MCF 10A (cell line): ENCODE measurements at regions not wholly inside any gene's neighbourhood (a gene's known extent, or its start where the extent isn't known, plus 50 kb on each side); places are given as distances from the start of the nearest gene placed in this dataset.

ENCODE experiments used
- BruUV-seq: library from RNA; stranded (reverse); fragments of 400-500 nt; replicated peaks from 2 replicates; lab custom pipeline; 2021; lab: Mats Ljungman, UMichigan
- CTCF ChIA-PET: fragments of 300-600 bp; sonication (Branson Sonifier 250); formaldehyde crosslinking; extraction: SDS; loops from one replicate; lab custom pipeline; 2021; ENCODE audit warnings: antibody characterized with exemption, inconsistent platforms; lab: Yijun Ruan, JAX
- POLR2A ChIA-PET: fragments of 300-600, 350-650 bp; sonication (Branson Sonifier 250); formaldehyde crosslinking; extraction: SDS; loops from one replicate; lab custom pipeline; 2020; ENCODE audit warnings: antibody characterized with exemption, inconsistent platforms; lab: Yijun Ruan, JAX
- DNase-seq: peaks from one replicate; pipeline ENCODE4 v3.0.0-alpha.2; 2018; ENCODE audit not compliant: unreplicated experiment
- H3K27ac Mint-ChIP-seq: one replicate; pipeline ENCODE4 v1.8.0; 2022; ENCODE audit warnings: mild to moderate bottlenecking, low read depth, mixed read lengths; ENCODE audit not compliant: unreplicated experiment
- H3K27me3 Mint-ChIP-seq: one replicate; pipeline ENCODE4 v1.8.0; 2022; ENCODE audit warnings: mixed read lengths; ENCODE audit not compliant: insufficient read depth, unreplicated experiment
- H3K36me3 Mint-ChIP-seq: one replicate; pipeline ENCODE4 v1.8.0; 2022; ENCODE audit warnings: mild to moderate bottlenecking, moderate library complexity, mixed read lengths; ENCODE audit not compliant: insufficient read depth, unreplicated experiment
- H3K4me1 Mint-ChIP-seq: one replicate; pipeline ENCODE4 v1.8.0; 2022; ENCODE audit warnings: mixed read lengths; ENCODE audit not compliant: insufficient read depth, unreplicated experiment
- H3K4me3 Mint-ChIP-seq: one replicate; pipeline ENCODE4 v1.8.0; 2022; ENCODE audit warnings: mild to moderate bottlenecking, moderate library complexity, mixed read lengths; ENCODE audit not compliant: unreplicated experiment
- H3K9me3 Mint-ChIP-seq: one replicate; pipeline ENCODE4 v1.8.0; 2022; ENCODE audit warnings: mixed read lengths; ENCODE audit not compliant: unreplicated experiment
- CTCF ChIP-seq: fragments of 200-600 bp; IDR thresholded peaks from one replicate; pipeline ENCODE4 v1.8.0; 2022; ENCODE audit warnings: antibody characterized with exemption, mild to moderate bottlenecking; ENCODE audit not compliant: unreplicated experiment
- intact Hi-C: fragments of 100-400 bp; cut with micrococcal nuclease; formaldehyde crosslinking; loops from 2 replicates; pipeline ENCODE4 v1.14.1; 2022

GRCh38 chr2:23213196-23213595 is 171.8 kb upstream of the KLHL29 start:
- BruUV-seq = no TSS peak
- intact Hi-C loops = no loop called here
- POLR2A ChIA-PET = no interaction called here
- H3K9me3 Mint-ChIP-seq = no peaks in the 10 kb centered on the region
- peaks cover 81% of the 10 kb centered on the region for H3K27me3 Mint-ChIP-seq
- no peak overlapping the region for H3K27ac Mint-ChIP-seq
- CTCF ChIA-PET = interaction anchor here (0.6 kb wide), 1 partner anchor 597 kb away, joined by 3 read pairs; no protein-coding TSS in a partner anchor
- TF ChIP-seq CTCF = no peak
- no peak for DNase-seq
- no peaks in the 10 kb centered on the region for H3K4me1 Mint-ChIP-seq
- H3K4me3 Mint-ChIP-seq = no peak overlapping the region
- H3K36me3 Mint-ChIP-seq = no peaks in the 10 kb centered on the region

- H3K4me1 Mint-ChIP-seq = no peaks in the 10 kb centered on the region
- ChIA-PET POLR2A (no interaction called here), CTCF (no interaction called here)
- no peak for TF ChIP-seq CTCF
- H3K27ac Mint-ChIP-seq = no peak overlapping the region
- H3K27me3 Mint-ChIP-seq = peaks cover 62% of the 10 kb centered on the region
- H3K36me3 Mint-ChIP-seq = no peaks in the 10 kb centered on the region
- no peaks in the 10 kb centered on the region for H3K9me3 Mint-ChIP-seq
- BruUV-seq = no TSS peak
- intact Hi-C loops = no loop called here
- DNase-seq = no peak
- H3K4me3 Mint-ChIP-seq = no peak overlapping the region
These were observed 170.0 kb upstream of the KLHL29 start for GRCh38 chr2:23215016-23215415.

DNA sequence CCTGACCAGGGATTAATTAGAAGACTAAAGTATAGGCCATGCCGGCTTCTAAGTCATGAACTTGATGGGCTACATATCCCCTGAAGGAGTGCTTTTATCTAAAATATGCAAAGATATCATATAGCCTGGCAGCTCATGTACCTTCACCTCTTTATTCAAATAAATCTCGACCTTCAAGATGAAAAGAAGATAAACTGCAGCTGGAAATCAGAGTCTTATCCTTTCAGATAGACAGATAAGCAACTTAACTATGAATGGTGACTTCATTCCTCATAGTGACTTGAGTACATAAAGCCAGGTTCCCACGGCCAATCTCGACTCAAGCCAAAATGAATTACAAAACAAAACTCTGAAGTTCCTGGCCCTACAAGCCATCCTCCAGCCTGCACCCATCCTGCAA is 165.3 kb upstream of the KLHL29 start:
- no peak for DNase-seq
- Mint-ChIP-seq H3K4me1 (no peaks in the 10 kb centered on the region), H3K36me3 (no peaks in the 10 kb centered on the region), H3K9me3 (no peaks in the 10 kb centered on the region), H3K4me3 (no peak overlapping the region), H3K27me3 (peaks cover 47% of the 10 kb centered on the region), H3K27ac (no peak overlapping the region)
- ChIA-PET POLR2A (no interaction called here), CTCF (no interaction called here)
- no TSS peak for BruUV-seq
- no peak for TF ChIP-seq CTCF
- intact Hi-C loops = no loop called here

- CTCF ChIA-PET = interaction anchor here (0.6 to 0.7 kb wide), 2 partner anchors 125 to 127 kb away, joined by 3 read pairs; no protein-coding TSS in a partner anchor
- intact Hi-C loops = no loop called here
- Mint-ChIP-seq H3K27ac (no peak overlapping the region), H3K27me3 (peaks cover 38% of the 10 kb centered on the region), H3K36me3 (no peaks in the 10 kb centered on the region), H3K4me1 (no peaks in the 10 kb centered on the region), H3K4me3 (no peak overlapping the region), H3K9me3 (no peaks in the 10 kb centered on the region)
- POLR2A ChIA-PET = no interaction called here
- no peak for DNase-seq
- no peak for TF ChIP-seq CTCF
- BruUV-seq = no TSS peak
These were observed 164.4 kb upstream of the KLHL29 start for GRCh38 chr2:23220513-23221094.
